ENCODE measurements at regions not wholly inside any gene's neighbourhood (a gene's known extent, or its start where the extent isn't known, plus 50 kb on each side); places are given as distances from the start of the nearest gene placed in this dataset.
"Not testable (repeated sequence)": the region's sequence is repeated elsewhere in the genome, so short reads cannot be mapped to it uniquely, and the experiment has no call there.

- no peak for DNase-seq
Observed at GRCh38 chr1:100791586-100791985, 72.0 kb downstream of the VCAM1 start.

- DNase-seq: no peak
Observed at GRCh38 chr1:100793659-100794058, 74.1 kb downstream of the VCAM1 start.

- DNase-seq: no peak
Observed at GRCh38 chr1:100794748-100795645, 75.5 kb downstream of the VCAM1 start.

GRCh38 chr1:100795646-100795985 is 76.1 kb downstream of the VCAM1 start:
- no peak for DNase-seq

- no peak for DNase-seq
Observed at GRCh38 chr1:100796046-100796445, 76.5 kb downstream of the VCAM1 start.

- DNase-seq: no peak
Observed at GRCh38 chr1:100799548-100799947, 80.0 kb downstream of the VCAM1 start.

GRCh38 chr1:100799954-100800612 is 80.5 kb downstream of the VCAM1 start:
- DNase-seq: no peak

GRCh38 chr1:100801256-100801655 is 81.7 kb downstream of the VCAM1 start:
- not testable (repeated sequence) for DNase-seq

GRCh38 chr1:100803280-100803679 is 83.7 kb downstream of the VCAM1 start:
- not testable (repeated sequence) for DNase-seq

- no peak for DNase-seq
Observed at GRCh38 chr1:100806601-100807000, 87.1 kb downstream of the VCAM1 start.

GRCh38 chr1:100810360-100810759 is 84.3 kb downstream of the EXTL2 start:
- no peak for DNase-seq

GRCh38 chr1:100811808-100812207 is 82.8 kb downstream of the EXTL2 start:
- DNase-seq: no peak

- DNase-seq: peak; percentile 49
Observed at GRCh38 chr1:100814938-100815337, 79.7 kb downstream of the EXTL2 start.

- no peak for DNase-seq
Observed at GRCh38 chr1:100816049-100816448, 78.6 kb downstream of the EXTL2 start.

- not testable (repeated sequence) for DNase-seq
Observed at GRCh38 chr1:100820195-100820594, 74.4 kb downstream of the EXTL2 start.

- DNase-seq: not testable (repeated sequence)
Observed at GRCh38 chr1:100821919-100822318, 72.7 kb downstream of the EXTL2 start.
